ENCODE measurements at regions not wholly inside any gene's neighbourhood (a gene's known extent, or its start where the extent isn't known, plus 50 kb on each side); places are given as distances from the start of the nearest gene placed in this dataset.

- peak overlapping the region; percentile 12 for H3K4me3 ChIP-seq (ENCODE audit: low read depth, low read length)
- peak; percentile 94 for TF ChIP-seq CTCF (IDR thresholded peaks at IDR 0.05; ENCODE audit: insufficient read depth, low read depth, low read length)
- DNase-seq (ENCODE audit: low read depth), result peak; percentile 70
These were observed 81.1 kb downstream of the RTP5 start for GRCh38 chr2:241950413-241951315.

GRCh38 chr2:241951316-241951700 is 81.8 kb downstream of the RTP5 start:
- no peak for TF ChIP-seq CTCF (IDR thresholded peaks at IDR 0.05; ENCODE audit: insufficient read depth, low read depth, low read length)
- no peak overlapping the region for H3K4me3 ChIP-seq (ENCODE audit: low read depth, low read length)
- DNase-seq (ENCODE audit: low read depth), result peak; percentile 52

- no peak for TF ChIP-seq CTCF (IDR thresholded peaks at IDR 0.05; ENCODE audit: insufficient read depth, low read depth, low read length)
- no peak for DNase-seq (ENCODE audit: low read depth)
- no peak overlapping the region for H3K4me3 ChIP-seq (ENCODE audit: low read depth, low read length)
These were observed 82.4 kb downstream of the RTP5 start for GRCh38 chr2:241951920-241952319.

GRCh38 chr2:241952816-241953215 is 83.3 kb downstream of the RTP5 start:
- H3K4me3 ChIP-seq (ENCODE audit: low read depth, low read length), result no peak overlapping the region
- no peak for DNase-seq (ENCODE audit: low read depth)
- TF ChIP-seq CTCF (IDR thresholded peaks at IDR 0.05; ENCODE audit: insufficient read depth, low read depth, low read length), result no peak

- no peak for DNase-seq (ENCODE audit: low read depth)
- no peak overlapping the region for H3K4me3 ChIP-seq (ENCODE audit: low read depth, low read length)
- no peak for TF ChIP-seq CTCF (IDR thresholded peaks at IDR 0.05; ENCODE audit: insufficient read depth, low read depth, low read length)
These were observed 83.9 kb downstream of the RTP5 start for GRCh38 chr2:241953324-241953928.

GRCh38 chr2:241956521-241957110 is 87.1 kb downstream of the RTP5 start:
- DNase-seq (ENCODE audit: low read depth), result no peak
- no peak overlapping the region for H3K4me3 ChIP-seq (ENCODE audit: low read depth, low read length)
- TF ChIP-seq CTCF (IDR thresholded peaks at IDR 0.05; ENCODE audit: insufficient read depth, low read depth, low read length), result no peak

Measured in fibroblast of villous mesenchyme (primary cell).